NCI-H1048 (cell line): ENCODE measurements at regions not wholly inside any gene's neighbourhood (a gene's known extent, or its start where the extent isn't known, plus 50 kb on each side); places are given as distances from the start of the nearest gene placed in this dataset.
"Not testable (repeated sequence)": the region's sequence is repeated elsewhere in the genome, so short reads cannot be mapped to it uniquely, and the experiment has no call there.

Experiments used
- DNase-seq: peaks from one replicate; lab custom pipeline; 2025; lab: John Stamatoyannopoulos, UW

- not testable (repeated sequence) for DNase-seq
These were observed 77.6 kb downstream of the HHIPL2 start for GRCh38 chr1:222470252-222470805.

GRCh38 chr1:222466150-222466865 lies 81.6 kb downstream of the HHIPL2 start:
- no peak for DNase-seq

GRCh38 chr1:222465211-222466041 lies 82.5 kb downstream of the HHIPL2 start:
- DNase-seq = peak; percentile 65

GRCh38 chr1:222464841-222465210 lies 83.1 kb downstream of the HHIPL2 start:
- no peak for DNase-seq

- no peak for DNase-seq
These were observed 84.7 kb downstream of the HHIPL2 start for GRCh38 chr1:222463059-222463730.

- DNase-seq = no peak
These were observed 85.3 kb downstream of the HHIPL2 start for GRCh38 chr1:222462601-222463000.

- no peak for DNase-seq
These were observed 86.0 kb downstream of the HHIPL2 start for GRCh38 chr1:222461941-222462340.

GRCh38 chr1:222459652-222460051 lies 88.3 kb downstream of the HHIPL2 start:
- no peak for DNase-seq

GRCh38 chr1:222457513-222457912 lies 90.4 kb downstream of the HHIPL2 start:
- DNase-seq = no peak

GRCh38 chr1:222457084-222457483 lies 90.8 kb downstream of the HHIPL2 start:
- no peak for DNase-seq

- peak; percentile 71 for DNase-seq
These were observed 92.6 kb downstream of the HHIPL2 start for GRCh38 chr1:222455188-222455879.

- no peak for DNase-seq
These were observed 93.1 kb downstream of the HHIPL2 start for GRCh38 chr1:222454782-222455181.

- DNase-seq = no peak
These were observed 93.7 kb downstream of the HHIPL2 start for GRCh38 chr1:222454186-222454585.

GRCh38 chr1:222452031-222452430 lies 95.9 kb downstream of the HHIPL2 start:
- no peak for DNase-seq

- no peak for DNase-seq
These were observed 104.3 kb downstream of the HHIPL2 start for GRCh38 chr1:222443566-222443965.

- no peak for DNase-seq
These were observed 106.8 kb downstream of the HHIPL2 start for GRCh38 chr1:222441066-222441465.

GRCh38 chr1:222424826-222425225 lies 123.1 kb downstream of the HHIPL2 start:
- DNase-seq = no peak

GRCh38 chr1:222421380-222421779 lies 126.5 kb downstream of the HHIPL2 start:
- peak; percentile 62 for DNase-seq

GRCh38 chr1:222420633-222421032 lies 127.3 kb downstream of the HHIPL2 start:
- no peak for DNase-seq

GRCh38 chr1:222418654-222419053 lies 129.2 kb downstream of the HHIPL2 start:
- DNase-seq = no peak

GRCh38 chr1:222417264-222417663 lies 130.6 kb downstream of the HHIPL2 start:
- no peak for DNase-seq
